ENCODE measurements at regions not wholly inside any gene's neighbourhood (a gene's known extent, or its start where the extent isn't known, plus 50 kb on each side); places are given as distances from the start of the nearest gene placed in this dataset.

GRCh38 chr11:107196732-107197131 lies 178.5 kb upstream of the GUCY1A2 start:
- CTCF ChIA-PET = no interaction called here
- H3K27ac Mint-ChIP-seq (ENCODE audit: unreplicated experiment) = no peak overlapping the region
- no peak for DNase-seq
- BruUV-seq (replicated peaks) = no TSS peak
- no peaks in the 10 kb centered on the region for H3K36me3 Mint-ChIP-seq (ENCODE audit: insufficient read depth, unreplicated experiment)
- H3K27me3 Mint-ChIP-seq (ENCODE audit: unreplicated experiment) = no peaks in the 10 kb centered on the region
- TF ChIP-seq, protein P1, sequence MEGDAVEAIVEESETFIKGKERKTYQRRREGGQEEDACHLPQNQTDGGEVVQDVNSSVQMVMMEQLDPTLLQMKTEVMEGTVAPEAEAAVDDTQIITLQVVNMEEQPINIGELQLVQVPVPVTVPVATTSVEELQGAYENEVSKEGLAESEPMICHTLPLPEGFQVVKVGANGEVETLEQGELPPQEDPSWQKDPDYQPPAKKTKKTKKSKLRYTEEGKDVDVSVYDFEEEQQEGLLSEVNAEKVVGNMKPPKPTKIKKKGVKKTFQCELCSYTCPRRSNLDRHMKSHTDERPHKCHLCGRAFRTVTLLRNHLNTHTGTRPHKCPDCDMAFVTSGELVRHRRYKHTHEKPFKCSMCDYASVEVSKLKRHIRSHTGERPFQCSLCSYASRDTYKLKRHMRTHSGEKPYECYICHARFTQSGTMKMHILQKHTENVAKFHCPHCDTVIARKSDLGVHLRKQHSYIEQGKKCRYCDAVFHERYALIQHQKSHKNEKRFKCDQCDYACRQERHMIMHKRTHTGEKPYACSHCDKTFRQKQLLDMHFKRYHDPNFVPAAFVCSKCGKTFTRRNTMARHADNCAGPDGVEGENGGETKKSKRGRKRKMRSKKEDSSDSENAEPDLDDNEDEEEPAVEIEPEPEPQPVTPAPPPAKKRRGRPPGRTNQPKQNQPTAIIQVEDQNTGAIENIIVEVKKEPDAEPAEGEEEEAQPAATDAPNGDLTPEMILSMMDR (IDR thresholded peaks at IDR 0.05; ENCODE audit: unreplicated experiment) = no peak
- no peaks in the 10 kb centered on the region for H3K9me3 Mint-ChIP-seq (ENCODE audit: low read depth, unreplicated experiment)
- no peak overlapping the region for H3K4me3 Mint-ChIP-seq (ENCODE audit: low read depth, unreplicated experiment)
- intact Hi-C loops (cut with micrococcal nuclease; ENCODE audit: unreplicated experiment) = no loop called here
- H3K4me1 Mint-ChIP-seq (ENCODE audit: low read depth, unreplicated experiment) = no peaks in the 10 kb centered on the region

- H3K36me3 Mint-ChIP-seq (ENCODE audit: insufficient read depth, unreplicated experiment) = no peaks in the 10 kb centered on the region
- intact Hi-C loops (cut with micrococcal nuclease; ENCODE audit: unreplicated experiment) = no loop called here
- TF ChIP-seq, protein P1 (IDR thresholded peaks at IDR 0.05; ENCODE audit: unreplicated experiment) = no peak
- H3K4me3 Mint-ChIP-seq (ENCODE audit: low read depth, unreplicated experiment) = no peak overlapping the region
- H3K9me3 Mint-ChIP-seq (ENCODE audit: low read depth, unreplicated experiment) = no peaks in the 10 kb centered on the region
- no TSS peak for BruUV-seq (replicated peaks)
- H3K27me3 Mint-ChIP-seq (ENCODE audit: unreplicated experiment) = no peaks in the 10 kb centered on the region
- CTCF ChIA-PET = no interaction called here
- no peak overlapping the region for H3K27ac Mint-ChIP-seq (ENCODE audit: unreplicated experiment)
- DNase-seq = no peak
- H3K4me1 Mint-ChIP-seq (ENCODE audit: low read depth, unreplicated experiment) = no peaks in the 10 kb centered on the region
Observed at GRCh38 chr11:107184986-107185385, 166.7 kb upstream of the GUCY1A2 start.

DNA sequence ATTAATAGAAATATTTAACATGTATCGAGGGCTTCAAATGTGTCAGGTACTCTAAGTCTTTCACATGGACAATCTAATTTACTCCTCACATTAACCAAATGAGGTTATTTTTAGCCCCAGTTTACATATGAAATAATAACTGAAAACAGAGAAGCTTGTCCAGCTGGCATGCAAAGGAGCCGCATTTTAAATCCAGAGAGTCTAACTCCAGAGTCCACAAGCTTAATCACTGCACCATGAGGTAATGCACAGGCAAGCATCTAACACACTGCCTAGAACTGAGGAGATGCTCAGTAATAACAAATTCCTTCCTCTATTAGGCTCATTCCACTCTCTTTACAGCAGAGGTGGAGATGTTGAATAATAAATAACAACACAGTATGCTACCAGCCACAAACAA lies 165.7 kb upstream of the GUCY1A2 start:
- no peak overlapping the region for H3K4me3 Mint-ChIP-seq (ENCODE audit: low read depth, unreplicated experiment)
- no peaks in the 10 kb centered on the region for H3K36me3 Mint-ChIP-seq (ENCODE audit: insufficient read depth, unreplicated experiment)
- no peaks in the 10 kb centered on the region for H3K9me3 Mint-ChIP-seq (ENCODE audit: low read depth, unreplicated experiment)
- H3K27me3 Mint-ChIP-seq (ENCODE audit: unreplicated experiment) = no peaks in the 10 kb centered on the region
- no peaks in the 10 kb centered on the region for H3K4me1 Mint-ChIP-seq (ENCODE audit: low read depth, unreplicated experiment)
- no TSS peak for BruUV-seq (replicated peaks)
- CTCF ChIA-PET = no interaction called here
- intact Hi-C loops (cut with micrococcal nuclease; ENCODE audit: unreplicated experiment) = no loop called here
- no peak overlapping the region for H3K27ac Mint-ChIP-seq (ENCODE audit: unreplicated experiment)
- DNase-seq = no peak
- TF ChIP-seq, protein P1 (IDR thresholded peaks at IDR 0.05; ENCODE audit: unreplicated experiment) = no peak

DNA sequence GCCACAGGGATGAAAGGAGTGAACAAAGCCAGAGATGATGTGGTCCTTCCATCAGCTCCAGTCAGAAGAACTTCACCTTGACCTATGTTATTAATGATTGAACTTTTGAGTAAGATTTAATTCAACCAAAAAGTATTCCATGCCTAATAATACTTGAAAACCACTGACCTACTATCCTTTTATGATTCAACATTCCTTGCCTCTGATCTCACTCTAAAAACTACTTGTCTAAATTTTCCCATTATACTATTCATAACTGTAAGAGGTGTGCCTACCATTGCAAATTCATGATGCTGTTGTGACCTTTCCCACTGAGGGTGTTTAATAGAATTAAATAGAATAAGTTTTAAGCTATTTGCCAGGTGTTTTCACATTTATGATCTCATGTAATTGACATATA lies 164.7 kb upstream of the GUCY1A2 start:
- Mint-ChIP-seq H3K4me3 (ENCODE audit: low read depth, unreplicated experiment) (no peak overlapping the region), H3K27ac (ENCODE audit: unreplicated experiment) (no peak overlapping the region), H3K9me3 (ENCODE audit: low read depth, unreplicated experiment) (no peaks in the 10 kb centered on the region), H3K27me3 (ENCODE audit: unreplicated experiment) (no peaks in the 10 kb centered on the region), H3K36me3 (ENCODE audit: insufficient read depth, unreplicated experiment) (no peaks in the 10 kb centered on the region), H3K4me1 (ENCODE audit: low read depth, unreplicated experiment) (no peaks in the 10 kb centered on the region)
- no TSS peak for BruUV-seq (replicated peaks)
- DNase-seq = no peak
- CTCF ChIA-PET = no interaction called here
- TF ChIP-seq, protein P1 (IDR thresholded peaks at IDR 0.05; ENCODE audit: unreplicated experiment) = no peak
- intact Hi-C loops (cut with micrococcal nuclease; ENCODE audit: unreplicated experiment) = no loop called here

DNA sequence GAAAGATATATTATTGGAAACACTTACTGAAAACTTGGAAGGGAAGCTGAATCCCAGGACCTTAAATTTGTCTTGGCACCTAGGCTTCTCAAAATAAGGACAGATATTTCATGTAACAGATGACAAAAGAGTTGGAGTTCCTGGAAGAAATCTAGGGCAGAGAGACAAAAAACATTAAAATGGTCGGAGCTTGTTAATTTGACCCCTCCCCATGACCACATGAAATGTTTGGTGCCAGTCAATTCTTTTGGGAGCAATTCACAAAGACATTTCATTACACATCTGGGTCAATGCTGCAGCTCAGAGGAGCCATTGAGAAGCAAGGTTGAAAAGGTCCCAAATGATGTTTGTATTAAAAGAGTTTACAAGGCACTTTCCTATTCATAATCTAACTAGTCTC lies 162.0 kb upstream of the GUCY1A2 start:
- Mint-ChIP-seq H3K4me1 (ENCODE audit: low read depth, unreplicated experiment) (no peaks in the 10 kb centered on the region), H3K36me3 (ENCODE audit: insufficient read depth, unreplicated experiment) (no peaks in the 10 kb centered on the region), H3K27ac (ENCODE audit: unreplicated experiment) (no peak overlapping the region), H3K4me3 (ENCODE audit: low read depth, unreplicated experiment) (no peak overlapping the region), H3K27me3 (ENCODE audit: unreplicated experiment) (no peaks in the 10 kb centered on the region), H3K9me3 (ENCODE audit: low read depth, unreplicated experiment) (no peaks in the 10 kb centered on the region)
- TF ChIP-seq, protein P1 (IDR thresholded peaks at IDR 0.05; ENCODE audit: unreplicated experiment) = no peak
- no TSS peak for BruUV-seq (replicated peaks)
- no peak for DNase-seq
- intact Hi-C loops (cut with micrococcal nuclease; ENCODE audit: unreplicated experiment) = no loop called here
- CTCF ChIA-PET = no interaction called here
